ENCODE measurements at regions not wholly inside any gene's neighbourhood (a gene's known extent, or its start where the extent isn't known, plus 50 kb on each side); places are given as distances from the start of the nearest gene placed in this dataset.

DNA sequence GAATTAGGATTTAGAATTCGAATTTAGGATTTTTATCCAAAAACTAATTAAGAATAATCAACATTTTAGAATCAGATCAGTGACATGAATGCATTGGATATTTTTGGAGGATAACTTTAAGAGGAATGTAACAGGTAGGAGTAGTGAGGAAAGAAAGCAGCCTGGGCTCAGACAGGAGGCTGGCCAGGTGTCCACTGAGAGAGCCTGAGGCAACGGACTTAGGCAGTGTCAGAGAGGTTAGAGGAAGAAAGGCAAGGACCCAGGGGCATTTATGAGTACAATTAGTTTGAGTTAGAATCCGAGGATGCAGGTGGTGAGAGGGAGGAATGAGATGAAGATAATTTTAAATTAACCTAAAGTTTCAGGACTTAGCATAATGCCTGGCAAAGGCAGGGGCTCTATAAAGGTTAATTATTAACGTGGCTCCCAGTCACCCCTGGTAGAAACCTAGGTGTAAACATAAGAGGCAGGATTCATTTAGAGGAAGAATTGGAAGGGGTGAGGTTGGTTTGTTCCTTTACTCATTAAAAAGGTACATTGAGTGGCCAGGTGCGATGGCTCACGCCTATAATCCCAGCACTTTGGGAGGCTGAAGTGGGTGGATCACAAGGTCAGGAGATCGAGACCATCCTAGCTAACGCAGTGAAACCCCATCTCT, 507.1 kb downstream of the TMEM182 start:
- H3K4me1 ChIP-seq (ENCODE audit: control insufficient read depth in 4 of 4, insufficient read depth in 4 of 4, low read length in 3 of 4): no peaks in the 10 kb centered on the region
- 52% methylated on average over 8 of the region's 8 CpGs for WGBS
- H3K9me3 ChIP-seq (ENCODE audit: control insufficient read depth in 4 of 4, low read length in 3 of 4): no peaks in the 10 kb centered on the region
- peaks cover 0 to 4% (median 0%) of the 10 kb centered on the region in 4 donors for H3K27me3 ChIP-seq (ENCODE audit: control insufficient read depth in 4 of 4, insufficient read depth in 4 of 4, low read length in 3 of 4)
- H3K4me3 ChIP-seq (ENCODE audit: low read depth in 1 of 3, low read length in 3 of 3): no peak overlapping the region
- H3K36me3 ChIP-seq (ENCODE audit: control insufficient read depth in 4 of 4, insufficient read depth in 3 of 4, low read depth in 1 of 4, low read length in 3 of 4): no peaks in the 10 kb centered on the region
- no peak overlapping the region for H3K27ac ChIP-seq (ENCODE audit: low read depth in 1 of 2, low read length in 2 of 2)
- no peak for TF ChIP-seq NR2F2 (IDR thresholded peaks at IDR 0.05)
- no peak for TF ChIP-seq GABPA (IDR thresholded peaks at IDR 0.05 in 1 of 2, conservative IDR thresholded peaks at IDR 0.05 in 1 of 2)
- TF ChIP-seq, protein P1, sequence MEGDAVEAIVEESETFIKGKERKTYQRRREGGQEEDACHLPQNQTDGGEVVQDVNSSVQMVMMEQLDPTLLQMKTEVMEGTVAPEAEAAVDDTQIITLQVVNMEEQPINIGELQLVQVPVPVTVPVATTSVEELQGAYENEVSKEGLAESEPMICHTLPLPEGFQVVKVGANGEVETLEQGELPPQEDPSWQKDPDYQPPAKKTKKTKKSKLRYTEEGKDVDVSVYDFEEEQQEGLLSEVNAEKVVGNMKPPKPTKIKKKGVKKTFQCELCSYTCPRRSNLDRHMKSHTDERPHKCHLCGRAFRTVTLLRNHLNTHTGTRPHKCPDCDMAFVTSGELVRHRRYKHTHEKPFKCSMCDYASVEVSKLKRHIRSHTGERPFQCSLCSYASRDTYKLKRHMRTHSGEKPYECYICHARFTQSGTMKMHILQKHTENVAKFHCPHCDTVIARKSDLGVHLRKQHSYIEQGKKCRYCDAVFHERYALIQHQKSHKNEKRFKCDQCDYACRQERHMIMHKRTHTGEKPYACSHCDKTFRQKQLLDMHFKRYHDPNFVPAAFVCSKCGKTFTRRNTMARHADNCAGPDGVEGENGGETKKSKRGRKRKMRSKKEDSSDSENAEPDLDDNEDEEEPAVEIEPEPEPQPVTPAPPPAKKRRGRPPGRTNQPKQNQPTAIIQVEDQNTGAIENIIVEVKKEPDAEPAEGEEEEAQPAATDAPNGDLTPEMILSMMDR (IDR thresholded peaks at IDR 0.05; ENCODE audit: low read depth, low read length, missing input control): no peak
- TF ChIP-seq JUND (IDR thresholded peaks at IDR 0.05): no peak
- no peak for TF ChIP-seq RAD21 (IDR thresholded peaks at IDR 0.05)
- TF ChIP-seq FOXA1 (IDR thresholded peaks at IDR 0.05): no peak
- TF ChIP-seq, protein P2, sequence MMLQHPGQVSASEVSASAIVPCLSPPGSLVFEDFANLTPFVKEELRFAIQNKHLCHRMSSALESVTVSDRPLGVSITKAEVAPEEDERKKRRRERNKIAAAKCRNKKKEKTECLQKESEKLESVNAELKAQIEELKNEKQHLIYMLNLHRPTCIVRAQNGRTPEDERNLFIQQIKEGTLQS (IDR thresholded peaks at IDR 0.05): no peak
- TF ChIP-seq HNF4A (conservative IDR thresholded peaks at IDR 0.05): no peak
- no peak for TF ChIP-seq SP1 (IDR thresholded peaks at IDR 0.05)
- TF ChIP-seq HNF4G (IDR thresholded peaks at IDR 0.05): no peak
- TF ChIP-seq TAF1 (conservative IDR thresholded peaks at IDR 0.05): no peak
- no peak for DNase-seq (ENCODE audit: low spot score)
- no peak overlapping the region for H3K9ac ChIP-seq (ENCODE audit: low read depth in 1 of 2, low read length in 2 of 2)

DNA sequence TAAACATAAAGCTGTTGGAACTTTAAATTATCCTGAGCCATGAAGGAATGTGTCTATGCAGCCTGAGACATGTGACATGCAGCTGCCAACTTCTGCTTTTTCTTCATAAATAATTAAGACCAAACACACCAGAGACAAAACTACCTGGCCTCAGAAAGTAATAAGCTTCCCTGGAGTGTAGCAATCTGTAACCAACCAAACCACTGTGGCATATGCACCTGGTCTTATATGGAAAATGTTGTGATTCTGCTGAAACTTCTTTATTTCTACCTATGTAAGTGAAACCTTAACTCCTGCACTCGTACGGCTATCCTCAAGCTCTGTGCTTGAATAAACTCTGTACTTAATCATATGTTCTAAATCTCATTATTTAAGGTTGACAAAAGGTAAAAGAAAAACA, 515.0 kb downstream of the TMEM182 start:
- no peaks in the 10 kb centered on the region for H3K4me1 ChIP-seq (ENCODE audit: control insufficient read depth in 4 of 4, insufficient read depth in 4 of 4, low read length in 3 of 4)
- 83% methylated on average over 2 of the region's 2 CpGs for WGBS
- no peaks in the 10 kb centered on the region for H3K9me3 ChIP-seq (ENCODE audit: control insufficient read depth in 4 of 4, low read length in 3 of 4)
- H3K36me3 ChIP-seq (ENCODE audit: control insufficient read depth in 4 of 4, insufficient read depth in 3 of 4, low read depth in 1 of 4, low read length in 3 of 4): no peaks in the 10 kb centered on the region
- no peak overlapping the region for H3K27ac ChIP-seq (ENCODE audit: low read depth in 1 of 2, low read length in 2 of 2)
- H3K27me3 ChIP-seq (ENCODE audit: control insufficient read depth in 4 of 4, insufficient read depth in 4 of 4, low read length in 3 of 4): no peaks in the 10 kb centered on the region
- DNase-seq (ENCODE audit: low spot score): no peak
- no peak overlapping the region for H3K4me3 ChIP-seq (ENCODE audit: low read depth in 1 of 3, low read length in 3 of 3)
- TF ChIP-seq TAF1 (conservative IDR thresholded peaks at IDR 0.05) (no peak), HNF4A (conservative IDR thresholded peaks at IDR 0.05) (no peak), NR2F2 (IDR thresholded peaks at IDR 0.05) (no peak), RAD21 (IDR thresholded peaks at IDR 0.05) (no peak), SP1 (IDR thresholded peaks at IDR 0.05) (no peak), FOXA1 (IDR thresholded peaks at IDR 0.05) (no peak), GABPA (IDR thresholded peaks at IDR 0.05 in 1 of 2, conservative IDR thresholded peaks at IDR 0.05 in 1 of 2) (no peak), RXRA (IDR thresholded peaks at IDR 0.05) (no peak), FOXA2 (IDR thresholded peaks at IDR 0.05) (no peak), EGR1 (IDR thresholded peaks at IDR 0.05; ENCODE audit: low read depth in 2 of 2) (no peak), JUND (IDR thresholded peaks at IDR 0.05) (no peak), YY1 (IDR thresholded peaks at IDR 0.05) (no peak), HNF4G (IDR thresholded peaks at IDR 0.05) (no peak)
- TF ChIP-seq, protein P3, sequence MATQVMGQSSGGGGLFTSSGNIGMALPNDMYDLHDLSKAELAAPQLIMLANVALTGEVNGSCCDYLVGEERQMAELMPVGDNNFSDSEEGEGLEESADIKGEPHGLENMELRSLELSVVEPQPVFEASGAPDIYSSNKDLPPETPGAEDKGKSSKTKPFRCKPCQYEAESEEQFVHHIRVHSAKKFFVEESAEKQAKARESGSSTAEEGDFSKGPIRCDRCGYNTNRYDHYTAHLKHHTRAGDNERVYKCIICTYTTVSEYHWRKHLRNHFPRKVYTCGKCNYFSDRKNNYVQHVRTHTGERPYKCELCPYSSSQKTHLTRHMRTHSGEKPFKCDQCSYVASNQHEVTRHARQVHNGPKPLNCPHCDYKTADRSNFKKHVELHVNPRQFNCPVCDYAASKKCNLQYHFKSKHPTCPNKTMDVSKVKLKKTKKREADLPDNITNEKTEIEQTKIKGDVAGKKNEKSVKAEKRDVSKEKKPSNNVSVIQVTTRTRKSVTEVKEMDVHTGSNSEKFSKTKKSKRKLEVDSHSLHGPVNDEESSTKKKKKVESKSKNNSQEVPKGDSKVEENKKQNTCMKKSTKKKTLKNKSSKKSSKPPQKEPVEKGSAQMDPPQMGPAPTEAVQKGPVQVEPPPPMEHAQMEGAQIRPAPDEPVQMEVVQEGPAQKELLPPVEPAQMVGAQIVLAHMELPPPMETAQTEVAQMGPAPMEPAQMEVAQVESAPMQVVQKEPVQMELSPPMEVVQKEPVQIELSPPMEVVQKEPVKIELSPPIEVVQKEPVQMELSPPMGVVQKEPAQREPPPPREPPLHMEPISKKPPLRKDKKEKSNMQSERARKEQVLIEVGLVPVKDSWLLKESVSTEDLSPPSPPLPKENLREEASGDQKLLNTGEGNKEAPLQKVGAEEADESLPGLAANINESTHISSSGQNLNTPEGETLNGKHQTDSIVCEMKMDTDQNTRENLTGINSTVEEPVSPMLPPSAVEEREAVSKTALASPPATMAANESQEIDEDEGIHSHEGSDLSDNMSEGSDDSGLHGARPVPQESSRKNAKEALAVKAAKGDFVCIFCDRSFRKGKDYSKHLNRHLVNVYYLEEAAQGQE (IDR thresholded peaks at IDR 0.05): no peak
- TF ChIP-seq, protein P1 (IDR thresholded peaks at IDR 0.05; ENCODE audit: low read depth, low read length, missing input control): no peak
- TF ChIP-seq, protein P4, sequence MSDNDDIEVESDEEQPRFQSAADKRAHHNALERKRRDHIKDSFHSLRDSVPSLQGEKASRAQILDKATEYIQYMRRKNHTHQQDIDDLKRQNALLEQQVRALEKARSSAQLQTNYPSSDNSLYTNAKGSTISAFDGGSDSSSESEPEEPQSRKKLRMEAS (IDR thresholded peaks at IDR 0.05): no peak
- TF ChIP-seq, protein P5, sequence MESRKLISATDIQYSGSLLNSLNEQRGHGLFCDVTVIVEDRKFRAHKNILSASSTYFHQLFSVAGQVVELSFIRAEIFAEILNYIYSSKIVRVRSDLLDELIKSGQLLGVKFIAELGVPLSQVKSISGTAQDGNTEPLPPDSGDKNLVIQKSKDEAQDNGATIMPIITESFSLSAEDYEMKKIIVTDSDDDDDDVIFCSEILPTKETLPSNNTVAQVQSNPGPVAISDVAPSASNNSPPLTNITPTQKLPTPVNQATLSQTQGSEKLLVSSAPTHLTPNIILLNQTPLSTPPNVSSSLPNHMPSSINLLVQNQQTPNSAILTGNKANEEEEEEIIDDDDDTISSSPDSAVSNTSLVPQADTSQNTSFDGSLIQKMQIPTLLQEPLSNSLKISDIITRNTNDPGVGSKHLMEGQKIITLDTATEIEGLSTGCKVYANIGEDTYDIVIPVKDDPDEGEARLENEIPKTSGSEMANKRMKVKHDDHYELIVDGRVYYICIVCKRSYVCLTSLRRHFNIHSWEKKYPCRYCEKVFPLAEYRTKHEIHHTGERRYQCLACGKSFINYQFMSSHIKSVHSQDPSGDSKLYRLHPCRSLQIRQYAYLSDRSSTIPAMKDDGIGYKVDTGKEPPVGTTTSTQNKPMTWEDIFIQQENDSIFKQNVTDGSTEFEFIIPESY (IDR thresholded peaks at IDR 0.05): no peak
- TF ChIP-seq, protein P2 (IDR thresholded peaks at IDR 0.05): no peak
- no peak overlapping the region for H3K9ac ChIP-seq (ENCODE audit: low read depth in 1 of 2, low read length in 2 of 2)
